ENCODE measurements at regions not wholly inside any gene's neighbourhood (a gene's known extent, or its start where the extent isn't known, plus 50 kb on each side); places are given as distances from the start of the nearest gene placed in this dataset.

DNA sequence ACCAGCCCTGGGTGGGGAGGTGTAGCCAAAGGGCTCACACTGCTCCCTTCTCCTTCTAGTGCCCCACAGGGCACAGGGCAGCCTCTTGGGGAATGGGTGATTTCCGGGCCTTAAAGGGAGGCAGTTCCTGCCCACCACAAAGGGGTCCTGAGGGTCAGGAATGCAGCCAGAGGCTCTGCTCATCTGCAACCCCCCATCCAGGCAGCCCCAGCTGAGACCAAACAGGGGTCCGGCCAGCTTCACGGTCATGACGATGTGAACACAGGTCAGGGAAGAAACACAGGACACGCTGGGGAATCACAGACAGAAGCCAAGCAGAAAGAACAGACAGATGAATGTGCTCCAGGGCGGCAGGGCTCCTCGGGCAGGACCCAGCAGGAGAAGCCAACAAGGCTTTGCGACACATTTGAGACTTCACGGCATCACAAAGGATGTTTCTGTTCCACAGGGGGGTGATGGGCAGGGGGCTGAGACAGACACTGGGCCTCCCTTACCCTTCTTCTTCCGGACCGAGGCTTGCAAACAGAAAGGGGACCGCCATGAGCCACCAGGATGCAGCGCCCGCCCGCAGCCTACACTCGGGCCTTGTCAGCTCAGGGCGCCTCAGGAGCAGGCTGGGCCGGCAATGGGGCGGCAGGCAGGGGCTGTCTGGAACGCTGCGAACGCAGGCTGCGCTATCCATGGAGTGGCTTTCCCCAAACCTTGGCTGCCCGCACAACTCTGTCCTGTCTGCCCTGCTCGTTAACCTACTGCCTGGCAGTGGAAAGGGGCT lies 101.9 kb downstream of the CTTN start:
- no peak overlapping the region for H3K9ac ChIP-seq
- no peaks in the 10 kb centered on the region for H3K36me3 ChIP-seq (ENCODE audit: low read depth)
- H4K20me1 ChIP-seq (ENCODE audit: insufficient read depth), result no peaks in the 10 kb centered on the region
- no peaks in the 10 kb centered on the region for H3K79me2 ChIP-seq (ENCODE audit: insufficient read depth)
- no peak overlapping the region for H2AFZ ChIP-seq
- H3K27me3 ChIP-seq (replicated peaks; ENCODE audit: insufficient read depth), result no peaks in the 10 kb centered on the region; the same call in 1 of the 2 replicates
- H3K9me3 ChIP-seq (ENCODE audit: low read depth), result no peaks in the 10 kb centered on the region
- TF ChIP-seq EZH2 (IDR thresholded peaks at IDR 0.05; ENCODE audit: insufficient read depth, poor library complexity, severe bottlenecking), result no peak
- TF ChIP-seq EZH2phosphoT487 (IDR thresholded peaks at IDR 0.05; ENCODE audit: insufficient read depth, low read depth), result no peak
- 77 to 82% methylated on average over 23 to 25 of the region's 25 CpGs for WGBS, 2 experiments (ENCODE audit: low coverage in 1 of 2, low lambda C conversion rate in 2 of 2, missing lambda C conversion rate in 2 of 2)
- no peak overlapping the region for H3K4me2 ChIP-seq (ENCODE audit: unreplicated experiment)
- H3K9me2 ChIP-seq (ENCODE audit: insufficient read depth), result no peaks in the 10 kb centered on the region
- in situ Hi-C loops (cut with MboI), result no loop called here
- no peaks in the 10 kb centered on the region for H3K4me1 ChIP-seq (ENCODE audit: insufficient read depth)
- no peaks in the 10 kb centered on the region for H3F3A ChIP-seq (ENCODE audit: insufficient read depth)
- DNase-seq, result no peak
- H3K27ac ChIP-seq, result no peak overlapping the region
- no peak overlapping the region for H3K4me3 ChIP-seq

GRCh38 chr11:70501051-70501901 lies 102.9 kb downstream of the CTTN start:
- Histone ChIP-seq H3K4me3 (no peak overlapping the region), H3K9ac (no peak overlapping the region), H2AFZ (no peak overlapping the region), H3K36me3 (ENCODE audit: low read depth) (no peaks in the 10 kb centered on the region), H3F3A (ENCODE audit: insufficient read depth) (no peaks in the 10 kb centered on the region), H3K4me1 (ENCODE audit: insufficient read depth) (no peaks in the 10 kb centered on the region), H3K4me2 (ENCODE audit: unreplicated experiment) (no peak overlapping the region), H3K27ac (no peak overlapping the region), H3K79me2 (ENCODE audit: insufficient read depth) (no peaks in the 10 kb centered on the region), H3K9me2 (ENCODE audit: insufficient read depth) (no peaks in the 10 kb centered on the region), H3K9me3 (ENCODE audit: low read depth) (no peaks in the 10 kb centered on the region), H3K27me3 (replicated peaks; ENCODE audit: insufficient read depth) (no peaks in the 10 kb centered on the region; the same call in 1 of the 2 replicates), H4K20me1 (ENCODE audit: insufficient read depth) (no peaks in the 10 kb centered on the region)
- in situ Hi-C loops (cut with MboI), result no loop called here
- no peak for TF ChIP-seq EZH2 (IDR thresholded peaks at IDR 0.05; ENCODE audit: insufficient read depth, poor library complexity, severe bottlenecking)
- no peak for TF ChIP-seq EZH2phosphoT487 (IDR thresholded peaks at IDR 0.05; ENCODE audit: insufficient read depth, low read depth)
- DNase-seq, result peak; percentile 68
- 18 to 20% methylated on average over 25 to 26 of the region's 26 CpGs for WGBS, 2 experiments (ENCODE audit: low coverage in 1 of 2, low lambda C conversion rate in 2 of 2, missing lambda C conversion rate in 2 of 2)

- Histone ChIP-seq H3K9me2 (ENCODE audit: insufficient read depth) (no peaks in the 10 kb centered on the region), H3K27ac (no peak overlapping the region), H3K9ac (no peak overlapping the region), H3K9me3 (ENCODE audit: low read depth) (no peaks in the 10 kb centered on the region), H3K27me3 (replicated peaks; ENCODE audit: insufficient read depth) (no peaks in the 10 kb centered on the region; the same call in 1 of the 2 replicates), H3K4me1 (ENCODE audit: insufficient read depth) (no peaks in the 10 kb centered on the region), H4K20me1 (ENCODE audit: insufficient read depth) (no peaks in the 10 kb centered on the region), H3K4me3 (no peak overlapping the region), H3K4me2 (ENCODE audit: unreplicated experiment) (no peak overlapping the region), H3F3A (ENCODE audit: insufficient read depth) (no peaks in the 10 kb centered on the region), H2AFZ (no peak overlapping the region), H3K36me3 (ENCODE audit: low read depth) (no peaks in the 10 kb centered on the region), H3K79me2 (ENCODE audit: insufficient read depth) (no peaks in the 10 kb centered on the region)
- in situ Hi-C loops (cut with MboI), result no loop called here
- TF ChIP-seq EZH2 (IDR thresholded peaks at IDR 0.05; ENCODE audit: insufficient read depth, poor library complexity, severe bottlenecking), result no peak
- no peak for TF ChIP-seq EZH2phosphoT487 (IDR thresholded peaks at IDR 0.05; ENCODE audit: insufficient read depth, low read depth)
- 85 to 96% methylated on average over 13 to 18 of the region's 18 CpGs for whole genome bisulfite sequencing, 2 experiments (ENCODE audit: low coverage in 1 of 2, low lambda C conversion rate in 2 of 2, missing lambda C conversion rate in 2 of 2)
- no peak for DNase-seq
These were observed 103.7 kb downstream of the CTTN start for GRCh38 chr11:70501933-70502540.

DNA sequence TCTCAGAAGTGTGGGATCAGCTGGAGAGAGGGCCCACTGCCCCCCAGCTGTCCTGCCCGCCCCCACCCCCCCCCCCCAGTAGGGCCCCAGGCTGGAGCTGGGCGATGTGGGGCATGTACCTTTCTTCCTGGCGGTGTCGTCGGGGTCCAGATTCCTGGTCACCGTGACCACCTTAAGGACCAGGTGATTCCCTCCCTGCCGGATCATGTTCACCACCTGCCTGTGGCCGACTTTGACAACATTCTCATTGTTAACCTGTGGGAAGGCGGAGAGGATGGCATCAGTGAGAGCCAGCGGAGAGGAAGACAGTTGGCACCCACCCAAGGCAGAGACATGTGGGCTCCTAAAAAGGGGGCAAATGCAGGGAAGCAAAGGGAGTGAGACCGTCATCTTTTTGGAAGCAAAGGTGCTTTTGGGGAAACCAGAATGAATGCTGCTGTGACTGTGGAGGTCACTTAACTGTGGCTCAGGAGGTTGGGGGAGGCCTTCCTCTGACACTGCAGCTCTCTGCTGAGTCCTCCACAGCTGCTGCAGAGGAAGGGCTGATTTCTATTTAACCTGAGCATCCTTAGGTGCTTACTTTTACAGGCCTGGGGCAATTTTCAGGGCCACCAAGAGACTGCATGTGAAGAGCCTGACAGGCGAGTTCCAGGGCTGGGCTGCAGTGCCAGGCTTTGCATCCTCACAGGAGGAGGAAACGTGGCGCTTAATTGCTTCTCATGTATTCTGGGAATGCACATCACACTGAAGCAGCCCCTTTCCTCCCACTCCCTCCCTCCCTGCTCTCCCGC lies 104.5 kb downstream of the CTTN start:
- Histone ChIP-seq H3K9ac (no peak overlapping the region), H3K9me2 (ENCODE audit: insufficient read depth) (no peaks in the 10 kb centered on the region), H3K4me2 (ENCODE audit: unreplicated experiment) (no peak overlapping the region), H3F3A (ENCODE audit: insufficient read depth) (no peaks in the 10 kb centered on the region), H3K4me3 (no peak overlapping the region), H3K27ac (no peak overlapping the region), H3K36me3 (ENCODE audit: low read depth) (no peaks in the 10 kb centered on the region), H3K79me2 (ENCODE audit: insufficient read depth) (no peaks in the 10 kb centered on the region), H2AFZ (no peak overlapping the region), H3K9me3 (ENCODE audit: low read depth) (no peaks in the 10 kb centered on the region), H3K27me3 (replicated peaks; ENCODE audit: insufficient read depth) (no peaks in the 10 kb centered on the region), H3K4me1 (ENCODE audit: insufficient read depth) (no peaks in the 10 kb centered on the region), H4K20me1 (ENCODE audit: insufficient read depth) (no peaks in the 10 kb centered on the region)
- WGBS, 2 experiments (ENCODE audit: low coverage in 1 of 2, low lambda C conversion rate in 2 of 2, missing lambda C conversion rate in 2 of 2), result 70 to 71% methylated on average over 10 to 14 of the region's 15 CpGs
- no peak for TF ChIP-seq EZH2 (IDR thresholded peaks at IDR 0.05; ENCODE audit: insufficient read depth, poor library complexity, severe bottlenecking)
- TF ChIP-seq EZH2phosphoT487 (IDR thresholded peaks at IDR 0.05; ENCODE audit: insufficient read depth, low read depth), result no peak
- in situ Hi-C loops (cut with MboI), result no loop called here
- no peak for DNase-seq

Measured in GM23248 (cell line).